ENCODE measurements at regions not wholly inside any gene's neighbourhood (a gene's known extent, or its start where the extent isn't known, plus 50 kb on each side); places are given as distances from the start of the nearest gene placed in this dataset.

GRCh38 chr6:120627612-120628011 lies 706.7 kb downstream of the TBC1D32 start:
- TF ChIP-seq, protein P1, sequence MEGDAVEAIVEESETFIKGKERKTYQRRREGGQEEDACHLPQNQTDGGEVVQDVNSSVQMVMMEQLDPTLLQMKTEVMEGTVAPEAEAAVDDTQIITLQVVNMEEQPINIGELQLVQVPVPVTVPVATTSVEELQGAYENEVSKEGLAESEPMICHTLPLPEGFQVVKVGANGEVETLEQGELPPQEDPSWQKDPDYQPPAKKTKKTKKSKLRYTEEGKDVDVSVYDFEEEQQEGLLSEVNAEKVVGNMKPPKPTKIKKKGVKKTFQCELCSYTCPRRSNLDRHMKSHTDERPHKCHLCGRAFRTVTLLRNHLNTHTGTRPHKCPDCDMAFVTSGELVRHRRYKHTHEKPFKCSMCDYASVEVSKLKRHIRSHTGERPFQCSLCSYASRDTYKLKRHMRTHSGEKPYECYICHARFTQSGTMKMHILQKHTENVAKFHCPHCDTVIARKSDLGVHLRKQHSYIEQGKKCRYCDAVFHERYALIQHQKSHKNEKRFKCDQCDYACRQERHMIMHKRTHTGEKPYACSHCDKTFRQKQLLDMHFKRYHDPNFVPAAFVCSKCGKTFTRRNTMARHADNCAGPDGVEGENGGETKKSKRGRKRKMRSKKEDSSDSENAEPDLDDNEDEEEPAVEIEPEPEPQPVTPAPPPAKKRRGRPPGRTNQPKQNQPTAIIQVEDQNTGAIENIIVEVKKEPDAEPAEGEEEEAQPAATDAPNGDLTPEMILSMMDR (IDR thresholded peaks at IDR 0.05; ENCODE audit: insufficient read depth, low read length) = no peak
- TF ChIP-seq GABPA (IDR thresholded peaks at IDR 0.05; ENCODE audit: low read depth) = no peak
- no peak for TF ChIP-seq SPI1 (IDR thresholded peaks at IDR 0.05; ENCODE audit: borderline replicate concordance, low read depth)
- no peak for TF ChIP-seq REST (IDR thresholded peaks at IDR 0.05; ENCODE audit: insufficient replicate concordance, low read depth)
- TF ChIP-seq POLR2AphosphoS5 (IDR thresholded peaks at IDR 0.05; ENCODE audit: low read depth) = no peak

Measured in HL-60 (cell line).